Calu3 (cell line): ENCODE measurements at regions not wholly inside any gene's neighbourhood (a gene's known extent, or its start where the extent isn't known, plus 50 kb on each side); places are given as distances from the start of the nearest gene placed in this dataset.

Experiments
- BruUV-seq: library from RNA; stranded (reverse); fragments of 400-500 nt; replicated peaks from 2 replicates; lab custom pipeline; 2021; lab: Mats Ljungman, UMichigan
- CTCF ChIA-PET: fragments of 300-600 bp; sonication (Branson Sonifier 250); formaldehyde crosslinking; loops from one replicate; lab custom pipeline; 2022; ENCODE audit warnings: antibody characterized with exemption; lab: Charles Lee
- DNase-seq: peaks from one replicate; pipeline ENCODE4 v3.0.0; 2022
- H3K27ac Mint-ChIP-seq: one replicate; pipeline ENCODE4 v1.8.0; 2022; ENCODE audit warnings: mixed read lengths; ENCODE audit not compliant: unreplicated experiment
- H3K27me3 Mint-ChIP-seq: one replicate; pipeline ENCODE4 v1.8.0; 2022; ENCODE audit warnings: mixed read lengths; ENCODE audit not compliant: unreplicated experiment
- H3K36me3 Mint-ChIP-seq: one replicate; pipeline ENCODE4 v1.8.0; 2022; ENCODE audit warnings: mild to moderate bottlenecking, moderate library complexity, mixed read lengths; ENCODE audit not compliant: insufficient read depth, unreplicated experiment
- H3K4me1 Mint-ChIP-seq: one replicate; pipeline ENCODE4 v1.8.0; 2022; ENCODE audit warnings: mild to moderate bottlenecking, low read depth, mixed read lengths; ENCODE audit not compliant: unreplicated experiment
- H3K4me3 Mint-ChIP-seq: one replicate; pipeline ENCODE4 v1.8.0; 2022; ENCODE audit warnings: mild to moderate bottlenecking, low read depth, moderate library complexity, mixed read lengths; ENCODE audit not compliant: unreplicated experiment
- H3K9me3 Mint-ChIP-seq: one replicate; pipeline ENCODE4 v1.8.0; 2022; ENCODE audit warnings: low read depth, mixed read lengths; ENCODE audit not compliant: unreplicated experiment
- CTCF ChIP-seq: fragments of 200-600 bp; IDR thresholded peaks from one replicate; pipeline ENCODE4 v1.8.0; 2022; ENCODE audit warnings: antibody characterized with exemption; ENCODE audit not compliant: unreplicated experiment
- intact Hi-C: fragments of 100-400 bp; cut with micrococcal nuclease; formaldehyde crosslinking; loops from one replicate; pipeline ENCODE4 v1.10.0; 2022; ENCODE audit not compliant: unreplicated experiment

- H3K9me3 Mint-ChIP-seq, result peaks cover 5% of the 10 kb centered on the region
- no peaks in the 10 kb centered on the region for H3K27me3 Mint-ChIP-seq
- BruUV-seq, result no TSS peak
- no peak overlapping the region for H3K4me3 Mint-ChIP-seq
- H3K4me1 Mint-ChIP-seq, result no peaks in the 10 kb centered on the region
- H3K27ac Mint-ChIP-seq, result no peak overlapping the region
- no peak for TF ChIP-seq CTCF
- CTCF ChIA-PET, result no interaction called here
- intact Hi-C loops, result no loop called here
- DNase-seq, result no peak
- no peaks in the 10 kb centered on the region for H3K36me3 Mint-ChIP-seq
Observed at GRCh38 chr1:193657552-193657951, 471.1 kb upstream of the B3GALT2 start.

DNA sequence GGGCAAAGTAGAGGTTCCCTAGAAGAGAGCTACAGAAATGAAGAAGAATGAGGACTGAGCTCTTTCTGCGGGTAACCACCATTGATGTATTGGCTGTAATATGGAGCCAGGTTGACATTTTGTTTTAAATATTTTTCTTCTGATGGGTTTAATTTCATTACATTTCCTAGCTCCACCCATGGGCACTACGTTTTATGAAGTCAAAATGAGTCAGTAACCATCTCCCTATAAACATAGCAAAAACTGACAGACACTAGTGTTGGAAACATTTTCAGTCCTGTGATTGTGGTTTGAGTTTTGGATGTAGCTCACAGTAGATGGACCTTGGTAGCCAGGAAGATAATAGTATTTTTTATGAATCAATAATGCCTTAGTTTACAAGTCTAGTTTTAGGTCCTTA is 470.4 kb upstream of the B3GALT2 start:
- peaks cover 5% of the 10 kb centered on the region for H3K9me3 Mint-ChIP-seq
- BruUV-seq, result no TSS peak
- H3K36me3 Mint-ChIP-seq, result no peaks in the 10 kb centered on the region
- H3K4me1 Mint-ChIP-seq, result no peaks in the 10 kb centered on the region
- H3K4me3 Mint-ChIP-seq, result no peak overlapping the region
- intact Hi-C loops, result no loop called here
- DNase-seq, result no peak
- TF ChIP-seq CTCF, result no peak
- no peaks in the 10 kb centered on the region for H3K27me3 Mint-ChIP-seq
- H3K27ac Mint-ChIP-seq, result no peak overlapping the region
- CTCF ChIA-PET, result no interaction called here

DNA sequence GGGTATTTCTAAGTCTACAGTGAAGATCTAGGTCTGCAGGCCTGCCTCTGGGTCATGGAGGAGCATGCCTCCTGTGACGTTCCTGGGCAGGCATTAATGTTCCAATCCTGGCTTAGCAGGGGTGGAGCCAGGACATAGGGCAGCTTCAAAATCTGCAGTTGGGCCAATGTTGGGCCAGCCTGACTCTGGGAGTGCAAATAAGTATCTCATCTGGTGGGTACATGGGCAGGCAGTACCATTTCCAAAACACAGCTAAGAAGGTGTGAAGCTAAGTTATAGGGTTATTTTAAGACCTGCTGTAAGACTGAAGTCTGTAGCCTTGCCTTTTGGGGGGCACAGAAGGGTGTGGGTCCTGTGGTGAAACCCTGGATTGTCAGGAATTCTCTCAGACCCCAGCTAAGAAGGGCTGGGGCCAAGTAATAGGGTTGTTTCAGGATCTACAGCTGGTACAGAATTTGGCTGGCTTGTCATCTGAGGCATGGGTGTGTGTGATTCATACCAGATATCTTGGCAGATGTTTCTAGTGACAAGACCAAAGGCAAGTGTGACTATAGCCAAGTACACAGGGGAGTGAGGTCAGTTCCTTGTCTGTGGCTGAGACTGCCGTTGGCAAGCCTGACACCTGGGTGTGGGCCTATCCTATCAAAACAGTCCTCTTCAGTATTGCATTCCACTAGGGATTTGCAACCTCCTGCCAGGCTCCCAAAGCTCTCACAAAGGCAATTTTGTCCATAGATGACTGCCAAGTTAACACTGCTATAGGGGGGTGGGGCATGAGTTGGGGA is 468.7 kb upstream of the B3GALT2 start:
- peaks cover 8% of the 10 kb centered on the region for H3K9me3 Mint-ChIP-seq
- no peak for DNase-seq
- H3K27ac Mint-ChIP-seq, result no peak overlapping the region
- CTCF ChIA-PET, result no interaction called here
- intact Hi-C loops, result no loop called here
- H3K27me3 Mint-ChIP-seq, result no peaks in the 10 kb centered on the region
- H3K4me1 Mint-ChIP-seq, result no peaks in the 10 kb centered on the region
- H3K4me3 Mint-ChIP-seq, result no peak overlapping the region
- TF ChIP-seq CTCF, result no peak
- BruUV-seq, result no TSS peak
- no peaks in the 10 kb centered on the region for H3K36me3 Mint-ChIP-seq

DNA sequence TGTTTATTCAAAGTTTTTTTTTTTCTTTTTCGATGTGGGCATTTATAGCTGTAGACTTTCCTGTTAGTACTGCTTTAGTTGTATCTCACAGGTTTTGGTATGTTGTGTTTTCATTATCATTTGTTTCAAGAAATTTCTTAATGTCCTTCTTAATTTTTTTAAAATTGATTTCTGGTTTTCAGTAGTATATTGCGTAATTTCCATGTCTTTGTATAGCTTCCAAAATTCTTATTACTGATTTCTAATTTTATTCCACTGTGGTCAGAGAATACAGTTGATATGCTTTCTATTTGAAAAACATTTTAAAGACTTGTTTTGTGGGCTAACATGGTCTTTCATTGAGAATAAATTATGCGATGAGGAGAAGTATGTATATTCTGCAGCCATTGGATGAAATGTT is 463.2 kb upstream of the B3GALT2 start:
- no peaks in the 10 kb centered on the region for H3K4me1 Mint-ChIP-seq
- BruUV-seq, result no TSS peak
- no peaks in the 10 kb centered on the region for H3K27me3 Mint-ChIP-seq
- CTCF ChIA-PET, result no interaction called here
- DNase-seq, result no peak
- no peak for TF ChIP-seq CTCF
- H3K9me3 Mint-ChIP-seq, result peaks cover 18% of the 10 kb centered on the region
- H3K36me3 Mint-ChIP-seq, result no peaks in the 10 kb centered on the region
- no peak overlapping the region for H3K27ac Mint-ChIP-seq
- no peak overlapping the region for H3K4me3 Mint-ChIP-seq
- intact Hi-C loops, result no loop called here
